Colonic mucosa (tissue), 4 donors: ENCODE measurements at regions not wholly inside any gene's neighbourhood (a gene's known extent, or its start where the extent isn't known, plus 50 kb on each side); places are given as distances from the start of the nearest gene placed in this dataset.

ENCODE experiments used
- DNase-seq: peaks from one replicate; pipeline ENCODE4 v3.0.0-alpha.2; 2020
- H3K27ac ChIP-seq: fragments of 200-600 bp; one replicate; pipeline ENCODE4 v1.8.0; 2021
- H3K27me3 ChIP-seq: fragments of 200-600 bp; one replicate; pipeline ENCODE4 v1.8.0; 2021
- H3K36me3 ChIP-seq: fragments of 200-600 bp; one replicate; pipeline ENCODE4 v1.8.0; 2021
- H3K4me1 ChIP-seq: fragments of 200-600 bp; one replicate; pipeline ENCODE4 v1.8.0; 2021; ENCODE audit warnings: mild to moderate bottlenecking
- H3K4me3 ChIP-seq: fragments of 200-600 bp; one replicate; pipeline ENCODE4 v1.8.0; 2021
- H3K9ac ChIP-seq, 2 donors: one replicate each; pipeline ENCODE4 v1.7.0; 2013; ENCODE audit warnings: control low read depth in 2 of 2, low read depth in 2 of 2, low read length in 2 of 2
- H3K9me3 ChIP-seq: fragments of 200-600 bp; one replicate; pipeline ENCODE4 v1.8.0; 2021
- intact Hi-C: fragments of 100-400 bp; cut with DNase I; formaldehyde crosslinking; loops from one replicate; pipeline ENCODE4 v1.14.1; 2022
- TF ChIP-seq, protein P1 (sequence below): fragments of 200-600 bp; IDR thresholded peaks from one replicate; pipeline ENCODE4 v1.8.0; 2022; ENCODE audit warnings: antibody characterized with exemption, mild to moderate bottlenecking
- donor health status: healthy.
- donor health status: DM: no; HTN: no; CAD: no.
- donor health status: DM: no; HTN: no; CAD: no.

- Histone ChIP-seq H3K36me3 (no peaks in the 10 kb centered on the region), H3K4me3 (no peak overlapping the region), H3K27ac (no peak overlapping the region), H3K9ac (no peak overlapping the region), H3K27me3 (no peaks in the 10 kb centered on the region), H3K9me3 (no peaks in the 10 kb centered on the region), H3K4me1 (no peaks in the 10 kb centered on the region)
- TF ChIP-seq, protein P1, sequence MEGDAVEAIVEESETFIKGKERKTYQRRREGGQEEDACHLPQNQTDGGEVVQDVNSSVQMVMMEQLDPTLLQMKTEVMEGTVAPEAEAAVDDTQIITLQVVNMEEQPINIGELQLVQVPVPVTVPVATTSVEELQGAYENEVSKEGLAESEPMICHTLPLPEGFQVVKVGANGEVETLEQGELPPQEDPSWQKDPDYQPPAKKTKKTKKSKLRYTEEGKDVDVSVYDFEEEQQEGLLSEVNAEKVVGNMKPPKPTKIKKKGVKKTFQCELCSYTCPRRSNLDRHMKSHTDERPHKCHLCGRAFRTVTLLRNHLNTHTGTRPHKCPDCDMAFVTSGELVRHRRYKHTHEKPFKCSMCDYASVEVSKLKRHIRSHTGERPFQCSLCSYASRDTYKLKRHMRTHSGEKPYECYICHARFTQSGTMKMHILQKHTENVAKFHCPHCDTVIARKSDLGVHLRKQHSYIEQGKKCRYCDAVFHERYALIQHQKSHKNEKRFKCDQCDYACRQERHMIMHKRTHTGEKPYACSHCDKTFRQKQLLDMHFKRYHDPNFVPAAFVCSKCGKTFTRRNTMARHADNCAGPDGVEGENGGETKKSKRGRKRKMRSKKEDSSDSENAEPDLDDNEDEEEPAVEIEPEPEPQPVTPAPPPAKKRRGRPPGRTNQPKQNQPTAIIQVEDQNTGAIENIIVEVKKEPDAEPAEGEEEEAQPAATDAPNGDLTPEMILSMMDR: no peak
- no peak for DNase-seq
- intact Hi-C loops: no loop called here
Observed at GRCh38 chr7:156580036-156580435, 60.5 kb upstream of the RNF32 start.

DNA sequence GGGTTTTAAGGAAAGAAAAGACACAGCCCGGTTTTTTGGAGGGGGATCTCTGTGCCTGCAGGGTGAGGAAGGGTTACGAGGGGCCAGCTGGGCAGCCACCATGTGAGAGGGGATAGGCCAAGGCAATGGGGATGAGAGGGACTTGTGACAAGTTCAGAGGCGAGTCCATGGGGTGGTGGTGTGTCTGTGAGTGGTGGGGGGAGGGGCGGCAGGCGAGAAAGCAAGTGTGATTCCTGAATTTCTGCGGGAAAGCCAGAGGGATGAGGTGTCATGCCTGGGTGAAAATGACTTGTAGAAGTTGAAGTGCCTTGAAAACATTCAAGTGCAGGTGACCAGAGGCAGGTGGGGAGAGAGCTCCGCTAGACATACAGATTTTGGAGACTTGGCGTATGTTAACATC lies 61.0 kb upstream of the RNF32 start:
- intact Hi-C loops: no loop called here
- H3K36me3 ChIP-seq: no peaks in the 10 kb centered on the region
- TF ChIP-seq, protein P1: no peak
- no peaks in the 10 kb centered on the region for H3K4me1 ChIP-seq
- no peaks in the 10 kb centered on the region for H3K9me3 ChIP-seq
- no peak overlapping the region for H3K27ac ChIP-seq
- no peak overlapping the region for H3K9ac ChIP-seq
- no peak for DNase-seq
- no peak overlapping the region for H3K4me3 ChIP-seq
- H3K27me3 ChIP-seq: no peaks in the 10 kb centered on the region

- no peak for DNase-seq
- TF ChIP-seq, protein P1: no peak
- Histone ChIP-seq H3K4me1 (no peaks in the 10 kb centered on the region), H3K9me3 (no peaks in the 10 kb centered on the region), H3K27me3 (no peaks in the 10 kb centered on the region), H3K4me3 (no peak overlapping the region), H3K9ac (no peak overlapping the region), H3K27ac (no peak overlapping the region), H3K36me3 (no peaks in the 10 kb centered on the region)
- intact Hi-C loops: no loop called here
Observed at GRCh38 chr7:156578978-156579430, 61.6 kb upstream of the RNF32 start.

DNA sequence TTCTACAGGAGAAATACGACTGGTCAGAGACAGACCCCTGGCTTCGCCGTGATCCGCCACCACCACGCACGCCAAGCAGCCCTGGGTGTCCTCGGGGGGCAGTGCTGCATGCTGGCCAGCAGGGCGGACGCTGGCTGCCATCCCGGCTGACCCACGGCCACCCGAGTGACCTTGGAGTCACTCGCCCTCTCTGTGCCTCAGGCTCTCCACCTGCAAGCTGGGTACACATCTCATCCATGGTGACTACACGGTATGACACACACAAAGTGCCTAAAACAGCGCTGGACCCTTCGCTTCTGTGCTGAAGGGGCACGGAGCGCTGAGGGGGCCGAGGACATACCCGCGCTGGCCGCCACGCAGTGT lies 62.0 kb upstream of the RNF32 start:
- intact Hi-C loops: no loop called here
- Histone ChIP-seq H3K27ac (no peak overlapping the region), H3K4me1 (no peaks in the 10 kb centered on the region), H3K27me3 (no peaks in the 10 kb centered on the region), H3K9me3 (no peaks in the 10 kb centered on the region), H3K4me3 (no peak overlapping the region), H3K36me3 (no peaks in the 10 kb centered on the region), H3K9ac (no peak overlapping the region)
- no peak for DNase-seq
- TF ChIP-seq, protein P1: no peak

- TF ChIP-seq, protein P1: no peak
- no peak for DNase-seq
- intact Hi-C loops: no loop called here
Observed at GRCh38 chr7:156577645-156578577, 62.7 kb upstream of the RNF32 start.

More at GRCh38 chr7:156577645-156578577, 62.7 kb upstream of the RNF32 start:
- no peak overlapping the region for H3K4me3 ChIP-seq
- H3K9me3 ChIP-seq: no peaks in the 10 kb centered on the region
- no peaks in the 10 kb centered on the region for H3K4me1 ChIP-seq
- H3K36me3 ChIP-seq: no peaks in the 10 kb centered on the region
- no peaks in the 10 kb centered on the region for H3K27me3 ChIP-seq
- H3K27ac ChIP-seq: no peak overlapping the region
- no peak overlapping the region for H3K9ac ChIP-seq
